HCT116 (cell line): ENCODE measurements at regions not wholly inside any gene's neighbourhood (a gene's known extent, or its start where the extent isn't known, plus 50 kb on each side); places are given as distances from the start of the nearest gene placed in this dataset.

Experiments
- ATF3 ChIP-seq: IDR thresholded peaks from 2 replicates; pipeline ENCODE4 v1.6.1; 2012
- CBX3 ChIP-seq: IDR thresholded peaks from 2 replicates; pipeline ENCODE4 v1.6.1; 2012; ENCODE audit warnings: low read depth
- CTCF ChIP-seq, 3 experiments: fragments of 200-600 bp in 1 of 3; sonication (generic) in 1 of 3; IDR thresholded peaks in 2 of 3; conservative IDR thresholded peaks in 1 of 3; 2 replicates each; pipeline ENCODE4 v1.5.1; 2012 to 2017; ENCODE audit warnings: low read depth in 2 of 3, low read length in 2 of 3, antibody characterized with exemption in 1 of 3, borderline replicate concordance in 1 of 3, control low read depth in 1 of 3, mild to moderate bottlenecking in 1 of 3, mixed read lengths in 1 of 3, mixed run types in 1 of 3, moderate library complexity in 1 of 3; ENCODE audit not compliant: insufficient read depth in 1 of 3
- EZH2 ChIP-seq: fragments of 200-600 bp; sonication (generic); IDR thresholded peaks from 2 replicates; pipeline ENCODE4 v1.6.1; 2017; ENCODE audit warnings: antibody characterized with exemption, mixed run types
- EZH2phosphoT487 ChIP-seq: fragments of 200-600 bp; IDR thresholded peaks from 2 replicates; pipeline ENCODE4 v1.6.1; 2018; ENCODE audit warnings: antibody characterized with exemption, borderline replicate concordance
- JUND ChIP-seq: IDR thresholded peaks from 2 replicates; pipeline ENCODE4 v1.6.1; 2012
- POLR2A ChIP-seq: IDR thresholded peaks from 2 replicates; pipeline ENCODE4 v1.7.0; 2011; ENCODE audit warnings: borderline replicate concordance; ENCODE audit not compliant: insufficient read depth, insufficient read length; ENCODE audit errors: extremely low read depth
- POLR2AphosphoS5 ChIP-seq: IDR thresholded peaks from 2 replicates; pipeline ENCODE4 v1.6.1; 2011; ENCODE audit warnings: mild to moderate bottlenecking, low read depth, low read length, moderate library complexity
- RAD21 ChIP-seq: IDR thresholded peaks from 2 replicates; pipeline ENCODE4 v1.6.1; 2012; ENCODE audit warnings: low read depth, mild to moderate bottlenecking
- REST ChIP-seq: IDR thresholded peaks from 2 replicates; pipeline ENCODE4 v1.6.1; 2012; ENCODE audit warnings: low read depth
- SP1 ChIP-seq: IDR thresholded peaks from 2 replicates; pipeline ENCODE4 v1.6.1; 2012; ENCODE audit warnings: low read depth
- SRF ChIP-seq: IDR thresholded peaks from 2 replicates; pipeline ENCODE4 v1.6.1; 2012; ENCODE audit warnings: low read depth
- ZBTB33 ChIP-seq: IDR thresholded peaks from 2 replicates; pipeline ENCODE4 v1.6.1; 2011; ENCODE audit warnings: mild to moderate bottlenecking, low read length, moderate library complexity; ENCODE audit not compliant: insufficient replicate concordance; ENCODE audit errors: extremely low read depth
- ZNF274 ChIP-seq: fragments of 200-500 bp; sonication (Bioruptor generic); IDR thresholded peaks from 2 replicates; pipeline ENCODE4 v1.6.1; 2014; ENCODE audit warnings: mild to moderate bottlenecking, low read depth, low read length, inconsistent platforms

GRCh38 chr6:100099189-100100074 is 105.4 kb upstream of the MCHR2 start:
- TF ChIP-seq EZH2 (no peak), POLR2AphosphoS5 (no peak), CTCF (IDR thresholded peaks at IDR 0.05 in 2 of 3, conservative IDR thresholded peaks at IDR 0.05 in 1 of 3; ENCODE audit: borderline replicate concordance in 1 of 3, insufficient read depth in 1 of 3, low read depth in 2 of 3, low read length in 2 of 3) (peak; percentile 37 to 79 (median 69); a peak in 5 of 6 replicates), POLR2A (no peak), CBX3 (no peak), REST (no peak), SP1 (no peak), EZH2phosphoT487 (no peak), RAD21 (peak; percentile 63), ATF3 (no peak), JUND (no peak), SRF (no peak), ZNF274 (no peak), ZBTB33 (no peak)
